HG03342 (cell line): ENCODE measurements at regions not wholly inside any gene's neighbourhood (a gene's known extent, or its start where the extent isn't known, plus 50 kb on each side); places are given as distances from the start of the nearest gene placed in this dataset.

Experiments used
- ATAC-seq: cut with Tn5 transposase; IDR thresholded peaks from one replicate; pipeline ENCODE4 v1.9.1; 2021; ENCODE audit warnings: mild to moderate bottlenecking, moderate library complexity; ENCODE audit not compliant: unreplicated experiment

GRCh38 chr6:40645043-40645442 lies 57.9 kb upstream of the LRFN2 start:
- ATAC-seq, result no peak

DNA sequence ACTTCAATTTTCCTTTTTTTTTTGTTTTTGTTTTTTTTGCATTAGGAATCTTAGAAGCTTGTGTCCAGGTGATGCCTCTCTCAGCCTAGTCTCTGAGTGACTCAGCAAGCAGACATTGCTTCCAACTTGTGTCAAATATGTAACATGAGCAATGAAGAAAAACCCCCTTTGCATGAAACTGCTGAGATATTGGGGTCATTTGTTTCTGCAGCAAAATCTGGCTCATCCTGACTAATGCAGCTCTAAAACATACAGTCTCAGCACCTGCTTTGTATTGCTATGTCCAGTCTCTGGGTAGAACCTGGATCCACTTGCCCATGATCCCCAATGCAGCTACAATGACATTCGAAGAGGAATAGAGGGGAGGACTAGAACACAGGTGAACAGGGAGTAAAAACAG lies 55.7 kb upstream of the LRFN2 start:
- ATAC-seq, result no peak

DNA sequence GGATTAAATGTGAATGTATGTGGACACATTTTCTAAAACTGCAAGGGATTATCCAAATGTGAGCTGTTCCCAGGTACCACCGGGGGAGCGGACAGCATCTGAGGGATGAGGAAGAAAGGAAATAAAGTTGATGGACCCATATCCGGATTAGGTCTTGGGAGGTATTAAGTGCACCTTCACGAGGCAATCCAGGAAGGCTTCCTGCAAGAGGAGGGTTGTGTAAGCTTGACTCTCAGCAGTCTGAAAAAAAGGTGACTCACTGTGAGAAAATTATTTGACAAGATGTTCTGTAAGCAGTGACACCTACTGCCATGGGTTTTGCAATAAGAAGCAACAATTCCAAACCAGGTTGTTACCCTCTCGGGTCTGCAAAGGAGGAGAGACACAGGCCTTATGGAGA lies 55.0 kb upstream of the LRFN2 start:
- no peak for ATAC-seq

- ATAC-seq, result no peak
Measured at GRCh38 chr6:40640599-40641227, 53.5 kb upstream of the LRFN2 start.
